ENCODE measurements at regions not wholly inside any gene's neighbourhood (a gene's known extent, or its start where the extent isn't known, plus 50 kb on each side); places are given as distances from the start of the nearest gene placed in this dataset.

DNA sequence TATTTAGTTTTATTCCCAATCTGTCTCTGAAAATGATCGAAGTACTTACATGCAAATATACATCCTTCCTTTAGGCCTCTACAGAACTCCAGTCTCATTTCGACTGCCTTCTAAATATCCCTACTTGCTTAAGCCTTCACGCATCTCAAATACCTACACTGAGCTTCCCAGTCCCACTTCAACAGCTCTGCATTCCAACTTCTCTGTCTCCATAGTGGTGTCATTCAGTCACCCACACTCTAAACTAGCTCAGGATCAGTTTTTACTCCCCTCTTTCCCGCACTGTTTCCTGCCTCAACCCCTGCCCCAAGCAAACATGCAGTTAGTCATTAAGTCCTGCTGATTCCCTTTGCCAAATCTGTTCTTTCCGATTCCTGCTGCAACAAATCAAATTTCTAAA lies 91.8 kb upstream of the PREP start:
- DNase-seq (ENCODE audit: low read depth): no peak

DNA sequence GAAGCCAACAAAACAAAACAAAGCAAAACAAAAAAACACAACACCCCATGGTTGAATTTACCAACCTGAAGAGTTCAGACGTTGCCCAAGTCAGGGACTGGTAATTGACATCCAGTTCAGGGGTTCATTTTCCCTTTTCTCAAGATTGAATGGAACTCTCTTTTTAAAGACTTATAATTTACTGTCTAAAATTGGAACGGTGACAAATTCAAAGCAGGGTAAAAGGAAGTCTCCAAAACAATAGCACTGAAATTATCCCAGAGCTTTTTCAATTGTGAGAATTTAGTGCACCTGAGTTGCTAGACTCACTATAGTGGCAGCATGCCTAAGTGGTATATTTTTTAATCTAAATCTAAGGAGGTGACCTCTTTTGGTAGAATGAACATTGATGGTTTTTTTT lies 90.9 kb upstream of the PREP start:
- DNase-seq (ENCODE audit: low read depth): no peak

DNA sequence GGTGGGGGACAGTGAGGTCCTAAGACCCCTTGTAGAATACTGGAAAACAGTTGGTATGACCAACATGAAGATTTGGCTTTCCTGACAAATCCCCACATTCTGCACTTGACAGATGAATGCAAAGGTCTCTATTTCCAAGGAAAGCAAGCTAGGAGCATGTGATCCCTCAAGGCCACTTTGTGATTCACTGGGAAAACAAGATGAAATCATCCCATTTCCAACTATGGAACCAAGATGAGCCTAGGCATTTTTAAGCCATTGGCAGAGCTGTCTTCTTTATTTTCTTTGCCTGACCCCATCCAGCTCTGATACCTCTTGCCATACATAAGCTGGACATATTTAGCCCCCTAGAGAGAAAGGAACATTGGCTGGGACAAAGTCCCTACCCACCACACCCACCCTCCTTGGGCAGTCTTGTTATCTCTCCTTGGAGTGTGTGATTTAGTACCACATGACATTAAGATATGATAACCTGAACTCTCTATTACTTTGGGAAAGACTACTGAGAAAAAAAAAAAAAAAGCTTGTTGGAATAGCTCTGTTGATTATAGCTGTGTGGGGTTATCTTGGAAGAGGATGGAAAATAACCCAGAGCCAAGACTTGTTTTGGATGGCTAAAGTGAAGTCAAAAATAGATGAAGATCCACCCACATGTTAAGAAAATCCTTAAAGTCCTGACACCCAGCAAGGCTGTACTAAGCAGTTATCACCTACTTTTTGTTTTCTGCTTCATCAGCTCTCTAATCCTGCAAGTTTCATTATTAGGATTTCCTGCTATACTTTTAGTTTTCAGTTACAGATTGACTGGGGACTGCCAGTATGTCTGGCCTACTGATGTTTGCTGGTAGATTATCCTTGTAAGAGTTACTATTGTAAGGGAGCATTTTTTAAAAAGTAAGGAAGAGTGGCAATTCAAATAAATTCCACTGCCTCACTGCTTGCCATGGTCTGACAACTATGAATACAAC lies 90.1 kb upstream of the PREP start:
- peak; percentile 27 for DNase-seq (ENCODE audit: low read depth)

DNA sequence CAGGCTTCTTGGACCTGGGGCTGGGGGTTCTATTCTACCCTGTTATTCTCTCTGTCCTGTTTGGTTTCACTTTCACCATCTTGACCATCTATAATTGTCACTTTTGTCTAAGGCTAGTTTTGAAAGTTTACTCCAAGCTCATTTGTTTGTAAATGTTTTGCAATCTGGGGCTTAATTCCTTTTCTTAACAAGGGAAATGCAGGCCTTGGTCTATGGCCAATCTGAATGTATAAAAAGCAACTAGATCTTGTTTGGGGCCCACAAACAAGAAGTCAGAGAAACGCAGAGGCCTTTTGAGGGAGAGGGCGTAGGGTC lies 86.3 kb upstream of the PREP start:
- peak; percentile 24 for DNase-seq (ENCODE audit: low read depth)

DNA sequence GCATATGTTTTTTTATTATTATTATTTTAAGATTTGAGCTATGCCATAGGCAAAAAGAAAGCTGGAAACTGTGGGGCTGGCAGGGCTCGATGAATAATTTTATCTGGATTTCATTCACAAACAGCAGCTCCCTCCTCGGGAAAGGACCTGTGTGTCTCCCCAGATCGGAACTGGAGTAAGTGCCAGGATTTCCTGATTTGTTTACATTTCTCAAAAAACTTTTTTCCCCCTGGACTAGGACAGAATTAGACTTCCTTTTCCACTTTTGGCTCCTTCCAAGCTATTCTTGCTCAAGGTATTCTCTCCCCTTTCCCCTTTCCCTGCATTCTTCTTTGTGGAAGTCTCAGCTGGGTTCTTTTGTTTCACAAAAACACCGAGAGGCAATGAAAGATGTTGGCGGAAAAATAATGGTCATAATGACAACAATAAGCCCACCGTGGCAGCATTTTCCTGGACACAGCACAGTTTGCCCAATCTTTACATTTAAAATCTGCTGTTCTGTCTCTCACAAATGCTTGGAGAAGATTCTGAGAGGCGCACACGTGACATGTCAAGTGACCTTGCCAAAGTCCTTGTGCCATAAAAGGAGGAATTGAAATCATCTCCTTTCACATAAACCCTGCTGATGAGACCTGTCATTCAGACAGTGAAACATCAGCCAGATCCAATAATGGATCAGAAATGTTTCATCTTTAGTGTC lies 85.8 kb upstream of the PREP start:
- DNase-seq (ENCODE audit: low read depth): no peak

DNA sequence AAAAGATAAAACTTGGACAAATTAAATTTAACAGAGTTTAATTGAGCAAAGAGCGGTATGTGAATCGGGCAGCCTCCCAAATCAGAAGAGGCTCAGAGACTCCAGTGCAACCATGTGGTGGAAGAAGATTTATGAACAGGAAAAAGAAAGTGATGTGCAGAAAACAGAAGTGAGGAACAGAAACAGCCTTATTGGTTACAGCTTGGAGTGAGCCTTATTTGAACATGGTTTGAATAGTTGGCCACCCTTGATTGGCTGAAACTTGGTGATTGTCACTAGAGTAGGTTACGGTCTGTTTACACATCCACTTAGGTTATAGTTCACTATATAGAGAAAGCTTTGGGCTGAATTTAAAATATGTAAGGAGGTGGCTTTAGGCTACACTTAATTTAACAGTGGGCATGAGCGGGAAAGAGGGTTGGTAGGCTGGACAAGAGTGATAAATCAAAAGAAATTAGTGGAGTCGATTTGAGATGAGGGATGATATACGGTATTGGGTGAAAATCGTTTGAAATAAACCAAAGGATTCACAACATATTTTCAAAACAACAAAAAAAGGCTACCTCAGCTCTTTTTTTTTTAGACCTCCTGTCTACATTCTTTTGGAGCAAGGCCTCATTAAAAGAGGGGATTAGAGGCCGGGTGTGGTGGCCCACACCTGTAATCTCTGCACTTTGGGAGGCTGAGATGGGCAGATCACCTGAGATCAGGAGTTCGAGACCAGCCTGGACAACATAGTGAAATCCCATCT lies 84.3 kb upstream of the PREP start:
- no peak for DNase-seq (ENCODE audit: low read depth)

DNA sequence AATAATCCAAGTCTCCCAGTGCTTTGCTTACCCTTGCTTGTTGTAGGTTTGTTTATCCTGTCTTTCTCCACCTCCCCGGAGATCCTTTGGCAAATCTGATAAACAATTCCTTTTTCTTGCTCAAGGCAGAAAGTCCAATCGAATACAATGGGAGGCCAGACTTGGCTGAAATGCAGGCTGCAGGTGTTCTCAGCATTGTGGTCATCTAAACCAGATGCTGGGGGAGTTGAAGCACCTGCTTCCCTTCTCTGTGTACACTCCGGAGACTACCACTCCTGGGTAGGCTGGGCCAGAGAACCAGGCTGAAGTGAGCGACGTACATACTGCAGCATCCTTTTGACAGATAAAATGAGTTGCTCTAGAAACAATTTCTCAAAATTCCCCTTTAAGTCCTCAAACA lies 82.6 kb upstream of the PREP start:
- no peak for DNase-seq (ENCODE audit: low read depth)

DNA sequence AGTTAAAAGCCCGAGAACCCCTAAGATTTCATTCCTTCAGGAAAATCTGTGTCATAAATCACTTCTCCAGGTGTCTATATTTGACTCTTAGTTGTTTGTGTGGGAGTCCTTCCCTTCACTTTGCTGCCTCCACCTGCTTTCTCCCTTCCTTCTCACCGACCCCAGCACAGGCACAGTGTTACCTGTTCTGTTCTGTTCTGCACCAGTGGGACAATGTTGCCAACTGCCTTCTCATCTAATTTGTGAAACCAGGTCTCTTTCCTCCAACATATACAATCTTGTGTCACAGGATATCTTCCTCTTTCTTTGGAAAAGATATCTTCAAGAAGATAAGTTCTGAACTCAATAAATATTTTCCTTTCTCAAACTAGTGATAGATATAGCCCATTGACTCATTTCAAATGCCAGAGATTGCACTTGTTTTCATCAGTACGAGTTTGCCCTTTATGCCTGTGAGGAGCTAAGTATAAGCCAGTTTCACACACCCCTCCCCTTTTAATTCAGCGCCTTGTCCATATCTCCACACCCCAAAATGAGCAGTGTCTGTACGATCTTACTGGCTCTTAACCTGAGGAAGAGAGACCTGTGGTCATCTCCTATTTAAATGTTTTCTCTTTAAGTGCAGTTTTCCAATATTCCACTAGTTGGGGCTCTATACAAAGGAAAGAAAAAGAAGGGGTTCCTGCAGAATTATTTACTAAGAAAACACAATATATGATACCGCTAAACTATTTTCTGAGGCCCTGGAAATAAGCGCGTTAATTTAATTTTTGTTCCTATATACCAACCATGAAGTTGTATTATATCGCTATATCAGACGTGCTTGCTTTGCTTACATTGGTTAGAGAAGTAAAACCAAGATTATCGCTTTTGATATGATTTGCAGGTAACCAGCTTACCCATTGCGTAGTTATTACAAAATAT lies 81.6 kb upstream of the PREP start:
- peak; percentile 30 for DNase-seq (ENCODE audit: low read depth)

DNA sequence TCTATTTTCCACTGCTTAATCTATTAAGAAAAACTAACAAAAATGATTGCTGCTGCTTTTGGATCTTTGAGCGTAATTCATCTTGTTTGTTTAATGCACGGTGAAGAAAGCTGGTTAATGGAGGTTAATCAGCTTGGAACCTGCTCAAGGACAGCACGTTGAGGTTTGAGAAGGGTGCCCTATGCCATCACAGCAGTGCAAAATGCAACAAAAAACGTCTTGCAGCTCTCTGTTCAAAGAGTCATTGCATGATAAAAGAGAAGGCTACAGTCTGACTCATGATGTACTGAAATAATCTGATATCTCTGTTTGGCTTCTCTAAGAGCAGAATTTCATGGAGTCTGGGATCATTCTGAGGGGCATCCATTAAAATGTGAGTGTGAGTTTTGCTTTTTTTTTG lies 80.6 kb upstream of the PREP start:
- DNase-seq (ENCODE audit: low read depth): peak; percentile 63

DNA sequence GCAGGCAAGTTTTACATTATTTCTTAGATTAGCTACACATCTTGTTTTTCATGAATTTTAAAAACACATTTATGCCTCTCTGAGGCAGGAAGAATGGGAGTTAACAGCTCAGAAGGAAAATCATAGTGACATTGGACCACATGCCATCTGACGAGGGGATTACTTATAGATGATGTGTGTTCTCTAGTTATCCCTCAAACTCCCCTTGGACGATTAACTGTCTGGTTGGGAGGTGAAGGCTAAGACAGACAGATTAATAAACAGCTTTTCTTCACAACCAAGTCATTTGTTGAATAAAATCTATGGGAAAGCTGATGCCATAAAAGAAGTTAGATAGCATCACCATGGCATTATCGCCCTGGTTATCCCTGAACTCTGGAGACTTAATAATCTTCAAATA lies 80.0 kb upstream of the PREP start:
- DNase-seq (ENCODE audit: low read depth): no peak

DNA sequence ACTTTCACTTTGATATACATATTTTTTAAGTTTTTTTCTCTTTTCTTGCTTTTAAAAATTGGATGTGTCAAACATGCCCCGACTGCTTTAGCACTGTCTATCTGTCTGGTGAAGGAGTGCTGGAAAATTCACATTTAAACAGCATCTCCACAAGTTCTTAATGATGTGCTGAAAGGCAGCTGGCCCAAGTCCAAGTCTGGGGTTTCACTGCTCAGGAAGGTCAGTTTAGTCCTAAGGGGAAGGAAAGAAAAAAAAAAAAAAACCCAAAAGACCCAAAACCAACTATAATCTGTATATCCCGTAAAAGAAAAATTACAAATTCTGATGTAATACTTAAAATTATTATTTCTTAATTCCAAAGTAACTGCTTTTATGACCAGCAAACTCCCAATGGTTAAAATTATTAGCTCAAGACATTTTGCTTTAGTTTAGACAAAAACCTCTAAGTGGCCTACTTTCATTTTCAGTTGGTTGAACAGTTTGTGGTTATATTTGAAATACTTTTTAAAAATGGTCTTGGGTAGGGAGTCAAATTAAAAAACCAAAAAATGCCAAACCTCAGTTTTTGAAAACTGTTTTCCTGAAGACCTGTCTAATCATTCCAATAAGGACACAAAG lies 79.5 kb upstream of the PREP start:
- DNase-seq (ENCODE audit: low read depth): peak; percentile 36

DNA sequence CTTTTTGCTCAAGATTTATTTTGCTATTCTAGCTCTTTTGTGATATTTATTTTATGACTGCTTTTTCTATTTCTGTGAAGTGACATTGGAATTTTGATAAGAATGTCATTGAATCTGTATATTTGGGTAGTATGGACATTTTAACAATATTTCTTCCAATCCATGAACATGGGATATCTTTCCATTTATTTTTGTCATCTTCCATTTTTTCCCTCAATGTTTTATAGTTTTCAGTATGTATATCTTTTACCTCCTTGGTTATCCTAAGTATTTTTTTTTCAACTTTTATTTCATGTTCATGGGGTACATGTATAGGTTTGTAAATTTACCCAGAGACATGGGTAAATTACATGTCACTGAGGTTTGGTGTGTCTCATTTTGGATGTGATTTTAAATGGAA lies 74.1 kb upstream of the PREP start:
- no peak for DNase-seq (ENCODE audit: low read depth)

DNA sequence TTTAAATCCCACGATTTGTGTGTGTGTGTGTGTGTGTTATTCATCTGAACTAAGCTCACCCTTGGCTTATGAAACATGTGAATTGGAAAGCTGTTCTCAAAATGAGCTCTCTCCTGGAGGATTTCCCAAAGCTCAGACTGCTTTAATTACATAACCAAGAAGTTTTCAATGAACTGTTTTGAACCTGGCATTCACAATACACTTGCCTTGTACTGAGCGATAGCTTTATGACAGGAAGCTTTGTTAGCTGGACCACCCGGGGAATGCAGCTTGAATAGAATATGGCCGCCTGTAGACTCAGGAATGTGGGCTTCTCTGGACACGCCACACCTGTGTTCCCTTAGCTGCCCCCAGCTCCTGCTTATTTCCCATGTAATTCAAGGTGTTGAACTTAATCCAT lies 71.4 kb upstream of the PREP start:
- DNase-seq (ENCODE audit: low read depth): no peak

DNA sequence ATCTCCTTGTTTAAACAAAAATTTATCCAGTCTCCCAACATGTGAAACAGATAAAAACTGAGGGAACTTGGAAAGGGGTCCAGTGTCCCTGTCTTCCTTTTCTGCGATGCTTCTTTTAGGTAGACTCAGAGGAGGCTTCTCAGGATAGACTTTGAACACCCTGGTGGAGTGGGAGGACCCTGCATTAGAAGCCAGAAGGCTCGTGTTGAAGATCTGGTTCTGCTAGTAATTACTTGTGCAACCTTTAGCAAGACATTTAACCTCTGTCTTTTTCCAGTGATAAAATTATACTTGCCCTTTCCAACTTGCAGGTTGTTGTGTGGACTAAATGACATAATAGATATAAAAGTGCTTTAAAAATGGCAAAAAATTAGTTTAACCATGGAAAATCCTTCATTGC lies 67.1 kb upstream of the PREP start:
- DNase-seq (ENCODE audit: low read depth): no peak

DNA sequence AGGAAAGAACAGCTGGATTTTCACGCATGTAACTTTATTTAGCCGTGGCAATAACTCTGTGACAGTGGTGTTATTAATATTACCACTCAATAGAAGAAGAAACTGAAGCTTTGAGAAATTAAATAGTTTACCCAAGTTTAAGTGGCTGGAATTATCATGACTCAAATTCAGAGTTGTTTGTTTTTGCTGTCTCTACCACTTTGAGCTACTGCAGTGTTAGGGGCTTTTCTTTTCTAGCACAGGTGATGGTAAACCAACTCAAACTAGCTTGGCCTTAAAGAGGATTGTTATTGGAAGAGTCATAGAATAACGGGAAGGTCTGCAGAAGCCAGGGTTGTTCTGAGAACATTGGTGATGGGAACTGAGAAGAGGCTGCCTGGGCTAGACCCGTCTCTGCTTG lies 66.0 kb upstream of the PREP start:
- DNase-seq (ENCODE audit: low read depth): no peak

DNA sequence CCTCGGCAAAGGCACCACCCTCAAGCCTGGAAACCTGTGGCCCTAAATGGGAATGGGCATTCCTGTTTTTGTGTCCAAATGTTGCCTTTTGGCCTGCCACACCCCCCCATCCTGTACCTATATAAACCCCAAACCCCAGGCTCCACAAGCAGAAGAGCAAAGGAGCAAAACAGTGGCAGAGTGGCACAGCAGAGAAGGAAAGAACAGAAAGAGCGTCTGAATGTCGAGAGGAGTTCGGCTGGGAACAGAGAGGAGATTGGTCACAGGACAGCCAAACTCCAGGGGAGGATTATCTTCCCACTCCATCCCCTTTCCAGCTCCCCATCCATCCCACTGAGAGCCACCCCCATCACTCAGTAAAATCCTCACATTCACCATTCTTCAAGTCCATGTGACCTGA lies 58.0 kb upstream of the PREP start:
- DNase-seq (ENCODE audit: low read depth): no peak

DNA sequence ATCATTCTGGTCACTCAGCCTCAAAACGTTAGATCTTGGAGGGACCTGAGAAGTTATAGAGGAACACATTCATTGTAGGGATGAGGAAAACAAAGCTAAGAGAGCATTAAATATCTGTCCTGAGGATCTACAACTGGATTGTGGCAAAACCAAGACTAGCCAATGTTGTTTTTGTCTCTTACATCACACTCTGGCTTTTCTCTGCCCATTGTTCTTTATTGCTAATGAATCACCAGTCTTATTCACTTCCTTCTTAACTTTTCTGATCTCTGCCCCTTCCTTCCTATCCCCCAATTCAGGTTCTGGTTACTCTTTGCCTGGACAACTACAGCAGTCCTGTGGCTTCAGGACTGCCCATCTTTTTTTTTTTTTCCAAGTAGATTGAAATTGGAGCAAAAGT lies 57.0 kb upstream of the PREP start:
- DNase-seq (ENCODE audit: low read depth): peak; percentile 15

DNA sequence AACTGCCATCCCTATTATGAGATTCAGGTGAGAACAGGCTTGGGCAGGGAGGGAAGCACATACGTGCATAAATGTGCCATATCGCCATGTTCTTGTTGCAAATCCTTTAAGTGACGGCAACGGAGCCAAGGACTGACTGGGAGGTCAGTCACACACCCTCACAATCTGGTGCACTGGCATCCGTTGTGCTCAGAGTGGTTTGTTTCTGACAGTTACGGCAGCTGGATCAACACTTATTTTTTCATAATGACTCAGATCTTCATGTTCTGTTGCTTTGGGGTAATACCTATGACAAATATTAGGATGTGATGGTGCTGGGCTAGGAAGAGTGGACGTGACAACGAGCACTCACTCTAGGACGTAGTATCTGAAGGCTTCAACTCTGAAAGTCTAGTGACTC lies 56.2 kb upstream of the PREP start:
- no peak for DNase-seq (ENCODE audit: low read depth)

DNA sequence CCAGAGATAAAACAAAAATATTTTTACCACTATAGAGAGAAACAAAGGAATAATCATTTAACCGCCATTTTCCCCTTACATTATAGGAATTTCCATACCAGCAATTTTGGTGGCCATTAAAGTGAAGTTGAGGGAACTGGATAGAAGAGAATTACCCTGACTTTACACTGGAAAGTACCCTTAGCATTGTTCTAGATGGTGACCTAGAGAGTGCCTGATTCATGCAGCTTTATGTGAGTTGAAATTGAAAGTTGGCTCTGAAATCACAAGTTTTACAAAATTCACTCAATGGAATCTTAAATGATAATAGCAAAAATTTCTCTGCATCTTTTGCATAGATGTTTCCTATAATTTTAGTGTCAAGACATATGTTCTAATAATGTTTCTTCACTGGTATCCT lies 55.7 kb upstream of the PREP start:
- no peak for DNase-seq (ENCODE audit: low read depth)

DNA sequence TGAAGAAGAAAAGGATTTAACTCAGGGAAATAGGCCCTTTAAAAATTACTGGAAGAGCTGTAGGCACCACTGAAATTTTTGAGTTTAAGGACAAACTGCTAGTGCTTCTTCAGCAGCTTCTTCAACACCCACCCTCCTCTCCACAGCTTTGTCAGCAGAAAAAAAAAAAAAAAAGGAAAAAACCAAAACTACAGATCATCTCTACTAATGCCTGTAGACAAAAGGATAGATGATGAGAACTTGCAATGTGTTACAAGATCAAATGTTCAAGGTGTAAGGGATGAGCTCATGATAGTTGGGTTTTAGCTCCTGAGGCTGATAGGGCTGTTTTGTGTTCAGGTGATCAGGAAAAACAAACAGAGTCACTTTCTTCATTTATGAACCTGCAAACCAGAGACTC lies 55.2 kb upstream of the PREP start:
- no peak for DNase-seq (ENCODE audit: low read depth)

DNA sequence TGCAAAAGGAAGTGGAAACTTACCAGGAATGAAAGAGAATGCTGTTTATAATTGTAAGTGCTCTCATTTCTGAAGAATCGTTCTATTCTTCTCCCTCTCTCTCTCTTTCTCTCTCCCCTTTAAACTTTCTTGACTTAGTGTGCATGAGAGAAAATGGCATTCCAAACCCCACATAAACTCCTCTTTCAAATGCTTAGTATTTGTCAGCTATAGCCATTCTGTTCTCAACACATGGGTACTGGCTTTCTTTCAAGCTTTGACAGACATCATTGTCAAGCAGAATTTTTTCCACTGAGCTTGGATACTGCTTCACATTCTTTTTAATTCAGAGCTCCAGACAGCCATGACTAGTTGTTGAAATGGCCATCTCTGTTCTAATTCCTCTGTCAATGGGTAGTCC lies 51.1 kb upstream of the PREP start:
- no peak for DNase-seq (ENCODE audit: low read depth)
